GF-D8 (cell line): ENCODE measurements at regions not wholly inside any gene's neighbourhood (a gene's known extent, or its start where the extent isn't known, plus 50 kb on each side); places are given as distances from the start of the nearest gene placed in this dataset.

ENCODE experiments used
- DNase-seq: peaks from one replicate; lab custom pipeline; 2025; lab: John Stamatoyannopoulos, UW

DNA sequence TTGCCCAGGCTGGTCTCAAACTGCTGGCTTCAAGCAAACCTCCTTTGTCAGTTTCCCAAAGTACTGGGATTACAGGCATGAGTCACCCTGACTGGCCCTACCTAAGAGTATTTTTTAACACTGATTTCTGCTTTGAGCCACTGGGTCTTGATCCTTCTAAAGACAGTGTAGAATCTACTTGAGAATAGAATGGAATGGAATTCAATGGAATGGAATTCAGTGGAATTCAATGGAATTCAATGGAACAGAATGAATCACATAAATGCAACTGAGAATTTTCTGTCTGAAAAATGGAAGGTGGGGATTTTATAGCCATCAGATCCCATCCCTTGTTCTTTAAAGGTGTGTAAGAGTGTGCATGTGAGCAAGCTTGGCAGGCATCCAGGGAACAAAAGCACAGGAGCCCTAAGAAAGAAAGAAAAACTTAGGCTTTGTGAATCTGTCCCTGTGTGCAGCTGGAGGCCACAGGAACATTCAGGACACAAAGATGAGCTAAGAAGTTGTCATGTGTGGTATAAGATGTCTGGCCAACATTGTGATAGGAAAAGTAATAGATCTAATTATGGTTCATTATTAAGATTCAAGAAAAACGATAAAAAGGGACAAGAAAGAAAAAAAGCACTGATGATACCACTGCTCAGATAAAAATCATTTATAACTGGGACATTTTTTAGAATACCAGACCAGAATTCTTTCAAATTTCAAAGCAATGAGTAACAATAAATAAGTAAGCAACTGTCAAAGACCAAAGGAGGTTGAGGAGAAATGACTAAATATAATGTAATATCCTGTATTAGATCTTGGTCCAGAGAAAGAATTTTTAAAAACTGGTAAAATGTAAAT, 681.0 kb upstream of the GJE1 start:
- no peak for DNase-seq

DNA sequence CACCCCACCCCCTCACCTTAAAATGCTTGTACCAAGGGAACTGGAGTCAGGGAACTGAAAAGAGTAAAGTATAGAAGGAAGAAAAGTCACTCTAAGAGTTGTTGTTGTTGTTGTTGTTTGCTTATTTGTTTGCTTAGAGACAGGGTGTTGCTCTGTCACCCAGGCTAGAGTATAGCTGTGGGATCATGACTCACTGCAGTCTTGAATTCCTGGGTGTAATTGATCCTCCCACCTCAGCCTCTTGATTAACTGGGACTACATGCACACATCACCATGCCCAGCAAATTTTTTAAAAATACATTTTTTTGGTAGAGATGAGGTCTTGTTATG, 681.6 kb upstream of the GJE1 start:
- no peak for DNase-seq

DNA sequence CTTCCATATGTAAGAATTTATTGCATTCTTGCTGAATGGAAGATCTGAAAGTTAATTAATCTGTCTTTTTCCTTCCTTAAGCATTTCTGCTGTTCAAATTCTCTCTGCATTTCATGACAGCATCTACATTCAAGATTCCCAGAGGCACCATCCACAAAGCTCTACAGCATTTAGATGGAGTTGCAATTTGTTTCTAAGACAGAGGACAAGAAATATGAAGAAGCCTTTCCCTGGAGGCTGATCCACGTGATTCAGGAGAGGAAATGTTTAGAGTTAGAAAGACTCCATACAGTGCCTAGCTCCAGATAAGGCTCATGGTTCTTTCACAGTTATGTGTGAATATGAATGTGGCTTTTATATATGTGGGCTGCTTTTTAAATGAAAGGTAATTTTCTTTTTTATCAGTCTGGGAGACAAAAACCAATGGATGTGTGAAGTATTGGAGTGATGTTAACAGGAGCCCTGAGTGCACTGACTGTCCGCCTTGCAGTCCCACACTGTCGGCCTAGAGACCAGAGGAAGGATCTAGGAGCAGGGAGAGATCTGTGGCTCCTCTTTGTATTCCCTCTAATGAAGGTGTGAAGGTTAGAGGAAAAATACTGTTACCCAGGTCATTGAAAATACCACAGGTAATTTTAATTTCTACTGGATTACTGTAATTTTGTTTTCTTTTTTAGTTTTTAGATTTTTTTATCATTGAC, 686.6 kb upstream of the GJE1 start:
- DNase-seq, result no peak

DNA sequence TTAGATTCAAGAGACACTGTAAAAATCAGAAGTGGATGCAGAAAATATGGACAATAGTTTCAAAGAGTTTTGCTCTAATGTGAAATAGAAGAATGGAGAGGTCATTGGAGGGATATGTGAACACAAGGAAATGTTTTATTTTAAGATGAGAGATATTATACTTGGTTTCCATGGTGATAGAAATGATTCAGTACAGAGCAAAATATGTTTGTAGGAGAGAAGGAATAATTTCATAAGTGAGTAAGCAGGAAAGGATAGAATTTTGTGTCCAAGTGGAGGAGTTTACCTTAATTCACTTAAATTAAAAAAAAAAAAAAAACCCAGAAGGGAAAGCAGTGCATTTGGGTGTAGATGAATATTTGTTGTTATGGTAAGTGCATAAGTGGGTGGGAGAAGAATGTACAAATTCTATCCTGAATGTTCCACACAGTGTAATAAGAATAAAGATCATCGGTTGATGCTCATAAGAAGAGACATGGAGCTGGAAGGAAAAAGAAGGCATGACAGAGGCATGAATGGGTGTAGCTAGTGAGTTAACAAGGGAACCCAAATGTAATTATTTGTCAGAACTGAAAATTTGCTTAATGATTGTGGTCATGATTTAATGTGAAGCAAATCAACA, 688.9 kb upstream of the GJE1 start:
- no peak for DNase-seq

DNA sequence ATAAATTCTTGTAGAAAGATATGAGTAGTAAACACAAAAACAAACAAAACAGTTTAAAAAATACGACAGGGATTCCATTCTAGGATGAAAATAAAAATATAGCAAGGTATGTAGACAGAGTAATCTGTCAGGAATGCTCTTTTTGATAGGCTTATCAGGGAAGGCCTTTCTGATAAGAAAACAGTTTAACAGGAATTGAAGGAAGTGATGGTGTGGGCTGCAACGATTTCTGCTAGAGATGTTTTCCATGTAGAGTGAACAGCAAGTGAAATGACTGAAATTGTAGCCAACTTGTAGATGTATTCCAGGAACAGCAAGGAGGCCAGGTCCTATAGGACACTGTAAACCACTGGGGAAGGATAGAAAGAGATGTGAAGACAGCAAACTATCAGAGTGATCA, 689.7 kb upstream of the GJE1 start:
- DNase-seq, result no peak

DNA sequence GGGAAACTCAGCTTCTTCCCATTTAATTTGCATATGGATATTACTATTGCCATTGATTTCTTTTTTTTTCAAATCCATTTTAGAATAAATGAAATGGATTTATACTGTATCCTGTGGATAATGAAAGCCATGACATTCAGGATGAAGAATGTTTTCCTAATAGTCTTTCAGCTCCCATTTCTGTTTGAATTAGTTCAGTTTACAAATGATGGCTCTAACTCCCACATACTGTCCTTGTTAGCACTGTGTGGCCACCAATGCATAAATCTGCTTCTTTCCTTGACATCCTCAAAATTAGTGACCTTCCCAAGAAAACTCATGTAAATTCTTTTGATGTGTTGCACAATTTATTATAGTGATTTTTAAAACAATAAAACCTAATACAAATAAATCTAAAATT, 693.2 kb upstream of the GJE1 start:
- no peak for DNase-seq

DNA sequence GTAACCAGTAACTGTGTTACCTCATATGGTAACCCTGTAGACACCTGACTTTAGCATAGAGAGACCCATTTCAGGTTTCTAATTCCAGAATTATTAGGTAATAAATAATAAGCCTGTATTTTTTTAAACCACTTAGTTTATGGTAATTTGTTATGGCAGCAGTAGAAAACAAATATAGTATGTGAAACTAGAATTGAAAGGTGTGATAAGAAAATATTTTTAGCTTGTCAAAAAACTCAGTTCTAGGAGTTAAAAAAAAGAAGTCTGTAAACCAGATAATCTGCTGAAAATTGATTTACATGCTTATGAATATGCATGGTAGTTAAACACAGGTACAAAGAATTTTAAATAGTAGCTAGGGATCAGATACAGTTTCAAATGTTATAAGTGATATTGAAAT, 695.0 kb upstream of the GJE1 start:
- DNase-seq, result no peak

DNA sequence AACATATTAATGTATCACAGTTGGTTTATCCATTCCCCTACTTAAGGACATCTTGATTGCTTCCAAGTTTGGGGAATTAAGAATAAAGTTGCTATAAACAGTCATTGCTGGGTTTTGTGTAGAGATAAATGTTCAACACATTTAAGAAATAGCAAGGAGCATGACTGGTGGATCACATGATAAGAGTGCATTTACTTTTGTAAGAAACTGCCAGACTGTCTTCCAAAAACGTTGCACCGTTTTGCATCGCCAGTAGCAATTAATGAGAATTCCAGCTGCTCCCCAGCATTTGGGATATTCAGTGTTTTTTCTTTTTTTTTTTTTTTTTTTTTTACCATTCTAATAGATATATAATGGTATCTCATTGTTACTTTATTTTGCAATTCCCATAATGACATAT, 695.7 kb upstream of the GJE1 start:
- DNase-seq, result no peak

DNA sequence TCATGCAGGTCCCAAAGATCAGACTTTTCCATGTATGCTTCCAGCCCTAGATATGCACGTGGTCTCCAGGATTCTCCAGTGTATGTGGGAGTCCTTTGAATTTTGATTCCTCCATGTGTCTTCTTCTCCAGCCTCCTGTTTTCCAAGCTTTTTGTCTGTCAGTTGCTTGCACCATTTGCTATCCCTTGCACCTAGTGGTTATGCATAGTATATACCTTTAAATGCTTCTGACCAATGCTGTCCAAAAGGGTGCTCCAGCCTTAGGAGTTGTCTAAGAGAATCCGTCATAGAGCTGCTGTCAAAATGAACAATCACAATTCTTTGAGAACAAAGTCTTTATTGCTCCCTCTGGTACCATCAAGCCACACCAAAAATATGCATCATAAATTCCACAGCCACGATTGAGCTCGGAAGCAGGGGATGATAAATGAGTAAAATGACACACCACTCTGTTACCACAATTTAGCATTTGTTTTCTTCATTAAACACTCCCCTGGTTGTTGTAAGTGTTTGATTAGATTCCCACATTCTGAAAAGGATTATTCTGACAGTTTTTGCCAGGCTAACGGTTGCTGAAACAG, 706.2 kb upstream of the GJE1 start:
- no peak for DNase-seq

DNA sequence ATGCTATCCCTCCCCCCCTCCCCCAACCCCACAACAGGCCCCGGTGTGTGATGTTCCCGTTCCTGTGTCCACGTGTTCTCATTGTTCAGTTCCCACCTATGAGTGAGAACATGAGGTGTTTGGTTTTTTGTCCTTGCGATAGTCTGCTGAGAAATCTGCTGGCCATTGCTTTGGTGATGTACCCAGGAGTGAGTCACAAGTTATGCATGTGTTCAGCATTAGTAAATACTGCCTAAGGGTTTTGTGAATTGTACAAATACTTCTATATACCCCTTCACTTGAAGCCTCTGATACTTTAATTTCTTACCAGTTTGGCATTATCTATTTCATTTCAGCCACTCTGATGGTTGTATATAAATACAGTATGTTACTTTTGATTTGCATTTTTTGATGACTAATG, 711.3 kb upstream of the GJE1 start:
- DNase-seq, result no peak

DNA sequence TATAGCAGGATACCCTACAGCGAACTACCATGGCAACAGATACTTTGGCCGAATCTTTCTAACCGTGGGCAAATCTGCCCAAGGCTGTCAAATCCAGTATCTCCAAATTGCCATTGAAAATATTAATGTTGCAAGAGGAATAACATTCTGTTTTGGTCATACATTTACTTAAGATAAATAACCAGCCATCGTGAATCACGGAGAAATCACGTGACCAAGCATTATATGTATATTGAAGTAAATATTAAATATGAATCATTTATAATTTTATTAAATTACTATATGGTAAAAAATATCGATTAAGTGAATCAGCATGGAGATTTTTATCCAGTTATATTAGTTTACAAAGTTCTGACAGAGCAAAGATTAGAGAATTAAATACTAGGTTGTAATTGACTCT, 714.6 kb upstream of the GJE1 start:
- DNase-seq, result no peak

DNA sequence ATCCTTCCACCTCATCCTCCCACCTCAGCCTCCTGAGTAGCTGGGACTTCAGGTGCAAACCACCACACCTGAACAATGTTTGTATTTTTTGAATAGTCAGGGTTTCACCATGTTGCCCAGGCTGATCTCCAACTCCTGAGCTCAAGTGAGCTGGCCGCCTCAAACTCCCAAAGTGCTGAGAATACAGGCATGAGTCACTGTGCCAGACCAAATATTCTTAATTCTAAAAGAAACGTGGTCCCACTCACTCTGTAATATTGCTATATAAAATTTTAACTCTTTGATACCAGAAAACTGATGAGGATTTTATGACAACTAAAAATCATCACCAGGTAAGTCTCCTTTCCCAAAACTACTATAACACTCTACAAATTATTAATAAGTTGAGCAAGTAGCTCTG, 716.8 kb upstream of the GJE1 start:
- DNase-seq, result no peak

DNA sequence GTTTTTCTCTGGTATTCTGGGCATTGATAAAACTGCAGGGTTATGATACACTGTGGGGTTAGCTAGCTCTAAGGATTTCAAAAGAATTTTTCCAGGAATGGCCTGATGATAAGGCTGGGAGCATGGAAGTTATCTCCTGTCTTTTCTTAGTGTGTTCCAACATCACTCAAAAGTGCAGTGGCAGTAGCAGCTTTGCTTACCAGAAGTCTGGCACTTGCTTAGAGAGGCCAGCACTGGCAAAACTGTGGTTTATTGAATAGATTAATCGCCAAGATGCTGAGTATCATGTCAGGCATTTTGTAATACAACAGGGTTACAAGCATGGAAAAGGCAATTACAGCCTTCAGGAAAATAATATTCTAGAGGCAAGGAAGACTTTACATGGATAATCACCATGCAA, 719.5 kb upstream of the GJE1 start:
- no peak for DNase-seq

DNA sequence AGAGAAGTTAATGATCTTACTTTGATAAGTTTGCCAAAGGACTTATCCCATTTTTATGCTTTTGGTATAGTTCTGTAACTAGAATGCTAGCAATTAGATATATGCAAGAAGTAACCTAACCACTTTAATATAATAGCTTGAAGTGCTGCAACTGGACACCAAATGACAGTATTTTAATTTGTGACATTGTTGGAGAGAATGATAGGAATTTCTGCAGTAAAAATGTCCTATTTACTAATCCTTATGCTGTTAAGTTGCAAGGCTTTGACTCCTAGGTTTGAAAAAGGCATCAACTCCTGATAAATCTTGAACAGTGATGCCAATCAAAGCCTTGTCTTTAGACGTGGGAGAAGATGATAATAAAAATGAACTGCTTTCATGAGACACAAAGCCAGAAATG, 726.0 kb upstream of the GJE1 start:
- no peak for DNase-seq

DNA sequence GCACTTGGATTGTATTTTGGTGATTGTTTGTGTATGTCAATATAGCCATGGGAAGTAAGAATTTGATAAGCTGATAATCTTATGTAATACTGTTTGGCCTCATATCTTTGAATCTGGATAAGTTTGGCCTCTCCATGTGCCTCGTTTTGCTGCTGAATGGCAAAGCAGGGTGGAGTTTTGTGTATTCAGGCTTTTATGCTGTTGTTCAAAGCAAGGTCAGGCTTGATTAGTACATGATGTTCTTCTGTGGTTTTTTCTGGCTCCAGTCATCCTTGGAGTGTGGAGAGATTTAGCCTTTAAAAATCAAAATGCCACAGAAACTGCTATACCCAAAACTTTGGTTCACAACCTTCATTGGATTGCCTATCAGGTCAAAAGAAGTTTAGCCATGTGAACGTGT, 728.9 kb upstream of the GJE1 start:
- DNase-seq, result no peak

DNA sequence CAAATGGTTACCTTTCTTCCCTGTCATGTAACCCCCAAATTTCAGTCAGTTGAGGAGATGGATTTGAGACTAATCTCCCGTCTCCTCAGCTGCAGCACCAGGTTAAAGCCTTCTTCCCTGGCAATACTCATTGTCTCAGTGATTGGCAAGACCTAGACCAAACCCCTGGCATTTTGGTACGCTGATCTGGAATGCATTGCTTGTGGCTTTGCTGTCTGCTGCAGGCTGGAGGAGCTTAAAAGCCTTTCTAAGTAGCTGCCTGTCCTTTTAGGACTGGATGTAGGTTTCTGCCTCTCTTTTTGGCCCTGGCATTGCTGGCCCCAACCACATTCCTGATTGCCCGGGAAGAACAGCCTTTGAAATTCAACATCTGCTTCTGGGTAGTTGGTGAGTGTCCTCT, 729.6 kb upstream of the GJE1 start:
- DNase-seq, result no peak

DNA sequence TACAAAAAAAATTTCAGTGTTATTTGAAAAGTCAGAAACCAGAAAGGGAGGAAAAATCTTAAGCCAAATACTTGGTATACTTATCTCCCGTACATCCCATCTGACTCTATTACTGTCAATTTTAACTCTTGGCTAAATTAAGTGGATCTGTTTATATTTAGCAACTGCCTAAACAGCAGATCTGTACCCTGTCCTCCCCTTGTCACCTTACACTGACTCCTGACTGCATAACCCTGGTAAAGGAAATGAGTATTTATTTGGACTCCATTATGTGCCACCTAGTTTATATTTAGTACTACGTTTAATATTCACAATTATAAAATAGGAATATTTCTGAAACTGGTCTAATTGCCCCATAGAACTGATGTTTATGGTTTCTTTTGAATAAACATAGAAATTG, 730.2 kb upstream of the GJE1 start:
- DNase-seq, result no peak

DNA sequence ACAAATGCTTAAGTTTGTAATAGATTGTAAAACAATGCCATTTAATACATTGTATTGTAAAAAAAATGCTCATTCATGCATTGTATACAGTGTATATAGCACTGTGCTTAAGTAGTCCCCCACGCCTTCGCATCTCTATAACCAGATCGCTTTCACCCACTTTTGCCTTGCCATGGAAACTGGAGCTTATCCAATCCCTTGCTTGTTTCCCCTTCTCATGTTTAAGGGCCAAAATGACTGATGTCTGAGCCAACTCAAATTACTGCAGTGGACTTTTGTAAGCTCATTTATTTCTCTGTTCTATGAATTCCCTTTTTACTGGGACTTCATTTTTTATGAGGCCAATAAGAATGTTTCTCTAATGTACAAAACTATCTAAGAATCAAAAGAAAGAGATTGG, 730.9 kb upstream of the GJE1 start:
- no peak for DNase-seq

DNA sequence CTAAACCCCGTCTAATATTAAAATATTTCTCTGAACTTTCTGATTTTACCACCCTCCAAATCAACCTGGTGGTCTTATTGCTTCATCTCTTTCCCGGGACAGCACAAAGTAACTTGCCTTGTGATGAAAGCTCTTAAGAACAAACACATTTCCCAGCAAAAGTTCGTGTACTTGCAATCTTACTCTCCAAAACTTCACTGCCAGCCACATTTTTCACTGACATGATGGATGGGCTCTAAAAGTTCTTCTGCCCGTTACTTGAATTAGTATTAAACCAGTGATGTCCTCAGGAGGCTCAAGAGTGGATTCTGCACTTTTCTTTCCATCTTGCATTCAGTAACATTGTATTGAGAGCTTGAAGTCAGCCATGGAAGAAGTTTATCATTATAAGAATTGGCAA, 731.6 kb upstream of the GJE1 start:
- no peak for DNase-seq

DNA sequence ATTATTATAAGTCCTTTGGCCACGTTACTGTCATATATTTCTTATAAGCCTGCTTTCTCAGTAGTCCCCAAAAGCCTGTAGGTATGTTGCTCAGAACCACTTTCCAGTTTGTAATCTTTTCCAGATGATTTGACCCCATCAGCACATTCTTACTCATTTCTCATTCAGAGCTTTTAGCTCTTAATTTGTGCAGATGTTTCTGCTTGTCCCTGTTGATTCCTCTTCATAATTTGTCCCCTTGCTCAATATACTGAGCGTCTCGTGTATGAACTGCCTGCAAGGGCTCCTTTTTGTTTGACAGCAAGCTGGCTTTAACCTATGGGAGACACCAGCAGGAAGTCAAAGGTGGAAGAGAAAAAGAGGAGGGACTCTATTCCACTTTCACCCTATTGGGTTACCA, 733.8 kb upstream of the GJE1 start:
- no peak for DNase-seq

DNA sequence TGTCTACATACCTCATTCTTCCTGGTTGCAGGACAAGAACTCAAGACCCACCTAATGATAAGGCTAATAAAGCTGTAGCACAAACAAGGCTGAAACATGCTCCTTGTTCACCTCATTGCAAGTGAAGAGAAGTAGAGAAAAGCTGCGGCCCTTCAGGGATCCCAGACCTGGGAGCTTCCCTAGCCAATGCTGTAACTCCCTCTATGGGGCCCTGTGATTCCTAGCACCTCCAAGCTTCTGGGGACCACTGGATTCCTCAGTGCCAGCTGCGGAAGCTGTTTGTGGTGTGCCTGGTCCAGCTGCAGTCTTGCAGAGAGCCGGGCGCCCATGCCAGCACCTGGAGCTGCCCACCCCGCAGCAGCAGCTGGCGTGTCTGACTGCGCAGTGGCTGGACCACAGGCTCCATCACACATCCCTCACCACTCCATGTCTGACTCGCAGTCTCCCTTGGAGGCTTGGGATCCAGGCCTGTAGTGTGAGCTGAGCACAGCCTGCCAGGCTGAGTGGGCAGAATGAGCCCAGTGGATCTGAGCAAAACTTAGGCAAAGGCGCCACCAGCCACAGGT, 737.2 kb upstream of the GJE1 start:
- DNase-seq, result no peak

DNA sequence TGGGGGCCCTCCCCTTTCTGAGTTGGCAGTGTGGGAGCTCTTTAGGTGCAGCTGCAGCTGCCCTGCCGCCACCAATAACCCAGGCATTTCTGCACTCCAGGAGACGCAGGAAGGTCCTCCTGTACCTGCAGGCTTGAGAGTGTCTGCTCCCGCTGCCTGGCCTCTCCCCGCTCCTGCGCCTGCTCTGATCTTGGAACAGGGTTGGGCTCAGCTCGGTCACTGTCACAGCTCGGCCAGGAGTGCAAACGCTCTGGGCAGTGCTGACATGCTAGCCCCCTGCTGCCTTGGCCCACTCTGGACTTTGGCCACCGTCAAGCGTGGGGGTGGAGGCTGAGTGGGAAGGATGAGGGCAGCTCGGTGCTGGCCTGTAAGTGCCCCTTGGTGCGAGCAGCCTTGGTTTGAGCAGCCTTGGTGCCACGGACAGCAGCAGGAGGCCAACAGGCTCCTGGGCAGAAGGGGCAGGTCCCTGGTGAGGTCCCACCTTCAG, 738.1 kb upstream of the GJE1 start:
- DNase-seq, result no peak

DNA sequence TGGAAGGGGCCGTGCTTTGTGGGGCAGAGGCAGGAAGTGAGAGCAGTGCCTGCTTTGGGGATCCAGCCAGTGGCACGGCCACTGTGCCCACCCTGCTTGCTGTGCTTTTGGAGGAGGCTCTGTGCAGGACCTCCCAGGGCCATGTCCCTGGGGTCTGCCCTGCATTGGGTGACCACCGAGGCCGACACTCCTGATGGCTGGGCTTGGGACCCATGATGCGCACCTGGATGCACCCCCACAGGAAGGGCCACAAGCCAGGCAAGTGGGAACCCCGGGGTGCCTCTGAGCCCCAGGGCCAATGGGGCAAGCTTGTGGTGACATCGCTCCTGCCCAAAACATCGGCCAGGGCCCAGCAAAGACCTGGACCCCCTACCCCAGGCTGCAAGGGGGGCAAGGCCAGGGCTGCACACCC, 738.6 kb upstream of the GJE1 start:
- no peak for DNase-seq
